ES-I3 (cell line): ENCODE measurements at regions not wholly inside any gene's neighbourhood (a gene's known extent, or its start where the extent isn't known, plus 50 kb on each side); places are given as distances from the start of the nearest gene placed in this dataset.
"Not testable (repeated sequence)": the region's sequence is repeated elsewhere in the genome, so short reads cannot be mapped to it uniquely, and the experiment has no call there.

ENCODE experiments used
- H3K36me3 ChIP-seq: 2 replicates; pipeline ENCODE4 v1.6.1; 2013; ENCODE audit warnings: mild to moderate bottlenecking, low read length, control low read depth, moderate library complexity; ENCODE audit not compliant: insufficient read depth
- H3K4me1 ChIP-seq: 2 replicates; pipeline ENCODE4 v1.6.1; 2013; ENCODE audit warnings: mild to moderate bottlenecking, control low read depth, low read length; ENCODE audit not compliant: insufficient read depth
- H3K9ac ChIP-seq: 2 replicates; pipeline ENCODE4 v1.6.1; 2013; ENCODE audit warnings: low read depth, mild to moderate bottlenecking, low read length, moderate library complexity
- H3K9me3 ChIP-seq: 2 replicates; pipeline ENCODE4 v1.6.1; 2013; ENCODE audit warnings: mild to moderate bottlenecking, low read length, moderate library complexity; ENCODE audit not compliant: control insufficient read depth, insufficient read depth

DNA sequence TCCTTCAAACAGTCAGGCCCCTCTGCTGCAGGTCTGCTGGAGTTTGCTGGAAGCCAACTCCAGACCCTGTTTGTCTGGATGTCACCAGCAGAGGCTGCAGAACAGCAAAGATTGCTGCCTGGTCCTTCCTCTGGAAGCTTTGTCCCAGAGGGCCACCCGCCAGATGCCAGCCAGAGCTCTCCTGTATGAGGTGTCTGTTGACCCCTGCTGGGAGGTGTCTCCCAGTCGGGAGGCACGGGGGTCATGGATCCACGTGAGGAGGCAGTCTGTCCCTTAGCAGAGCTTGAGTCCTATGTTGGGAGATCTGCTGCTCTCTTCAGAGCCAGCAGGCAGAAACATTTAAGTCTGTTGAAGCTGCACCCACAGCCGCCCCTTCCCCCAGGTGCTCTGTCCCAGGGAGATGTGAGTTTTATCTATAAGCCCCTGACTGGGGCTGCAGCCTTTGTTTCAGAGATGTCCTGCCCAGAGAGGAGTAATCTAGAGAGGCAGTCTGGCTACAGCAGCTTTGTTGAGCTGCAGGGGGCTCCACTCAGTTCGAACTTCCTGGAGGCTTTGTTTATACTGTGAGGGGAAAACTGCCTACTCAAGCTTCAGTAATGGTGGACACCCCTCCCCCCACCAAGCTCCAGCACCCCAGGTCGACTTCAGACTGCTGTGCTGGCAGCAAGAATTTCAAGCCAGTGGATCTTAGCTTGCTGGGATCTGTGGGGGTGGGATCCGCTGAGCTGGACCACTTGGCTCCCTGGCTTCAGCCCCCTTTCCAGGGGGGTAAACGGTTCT, 72.1 kb downstream of the OGFRL1 start:
- H3K4me1 ChIP-seq, H3K9me3 ChIP-seq, H3K9ac ChIP-seq, H3K36me3 ChIP-seq: not testable (repeated sequence)

DNA sequence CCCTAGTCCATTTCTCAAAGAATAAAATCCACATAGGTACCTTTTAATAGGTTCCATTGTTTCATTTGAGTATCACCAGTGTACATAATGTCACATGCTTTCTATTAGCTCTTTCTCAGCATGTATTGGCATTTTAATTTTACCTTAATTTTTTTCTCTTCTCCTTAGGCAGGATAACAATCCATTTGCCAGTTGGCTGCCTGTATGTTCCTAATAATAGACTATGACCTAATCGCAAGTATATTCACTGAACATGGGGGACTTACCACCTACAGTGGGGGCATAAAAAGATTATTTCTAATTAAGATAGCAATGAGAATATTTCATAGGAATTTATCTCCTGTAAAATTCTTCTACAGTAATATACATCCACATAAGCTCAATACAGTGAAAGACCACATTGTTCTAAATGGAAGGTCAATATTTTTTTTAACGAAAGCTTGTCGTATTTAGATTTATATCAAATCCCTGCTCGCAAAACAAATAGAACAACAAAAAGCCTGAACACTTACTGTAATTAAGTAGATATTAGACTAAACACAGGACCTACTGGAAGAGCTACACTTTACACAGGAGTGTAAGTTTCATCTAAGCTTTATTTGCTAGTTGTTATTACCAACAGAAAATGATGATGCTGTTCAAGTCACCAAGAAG, 76.4 kb downstream of the OGFRL1 start:
- H3K4me1 ChIP-seq = no peaks in the 10 kb centered on the region
- H3K9me3 ChIP-seq = 0 out of 2 replicates have a peak, but pooled peaks cover 3% of the 10 kb centered on the region
- H3K9ac ChIP-seq = no peak overlapping the region
- H3K36me3 ChIP-seq = no peaks in the 10 kb centered on the region

DNA sequence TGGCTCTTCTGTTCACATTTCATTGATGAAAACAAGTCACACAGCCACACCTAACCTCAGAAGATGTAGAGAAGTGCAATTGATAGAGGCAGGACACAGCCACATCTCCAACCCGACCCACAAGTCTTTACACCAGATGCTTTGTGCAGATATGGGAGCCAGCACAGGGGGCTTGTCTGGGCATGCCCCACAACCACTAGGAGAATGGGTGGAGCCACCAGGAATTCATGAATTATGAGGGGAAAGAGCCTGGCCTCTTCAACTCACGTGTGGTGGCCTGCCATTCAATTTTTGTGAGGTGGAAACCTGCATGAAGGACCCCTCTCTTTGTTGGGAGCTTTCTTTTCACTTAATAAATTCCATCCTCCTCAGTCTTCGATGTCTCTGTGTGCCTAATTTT, 79.1 kb downstream of the OGFRL1 start:
- Histone ChIP-seq H3K9me3 (0 out of 2 replicates have a peak, but pooled peaks cover 3% of the 10 kb centered on the region), H3K36me3 (no peaks in the 10 kb centered on the region), H3K4me1 (no peaks in the 10 kb centered on the region), H3K9ac (no peak overlapping the region)

DNA sequence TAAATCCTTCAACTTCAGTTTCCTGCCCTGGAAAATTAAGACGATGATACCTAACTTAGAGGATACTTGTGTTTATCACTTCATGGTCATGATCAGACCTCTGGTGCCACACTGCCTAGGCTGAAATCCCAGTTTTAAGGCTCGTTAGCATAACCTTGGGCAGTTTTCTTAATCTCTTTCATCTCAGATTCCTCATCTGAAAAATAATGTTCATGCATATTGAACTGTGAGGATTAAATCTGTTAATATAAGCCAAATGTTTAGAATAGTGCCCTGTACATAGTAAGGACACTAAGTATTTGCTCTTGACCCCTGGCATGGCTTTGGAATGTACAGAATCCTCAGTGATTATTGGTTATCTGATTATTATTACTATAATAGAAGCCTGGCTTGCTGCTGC, 79.7 kb downstream of the OGFRL1 start:
- Histone ChIP-seq H3K9ac (no peak overlapping the region), H3K4me1 (no peaks in the 10 kb centered on the region), H3K9me3 (0 out of 2 replicates have a peak, but pooled peaks cover 3% of the 10 kb centered on the region), H3K36me3 (no peaks in the 10 kb centered on the region)

DNA sequence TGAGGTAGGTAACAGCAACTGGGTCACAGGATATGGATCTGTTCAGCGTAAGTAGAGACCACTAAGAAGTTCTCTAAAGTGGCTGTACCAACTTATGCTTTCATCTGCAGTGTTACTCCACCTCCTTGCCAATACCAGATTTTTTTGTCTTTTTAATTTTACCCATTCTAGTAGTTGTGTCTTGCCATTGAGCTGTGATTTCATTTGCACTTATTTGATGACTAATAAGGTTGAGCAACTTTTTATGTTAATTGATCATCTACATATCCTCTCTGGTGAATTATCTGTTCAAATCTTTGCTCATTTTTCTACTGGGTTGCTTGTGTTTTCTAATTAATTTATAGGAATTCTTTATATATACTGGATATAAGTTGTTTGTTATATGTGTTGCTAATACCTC, 82.9 kb downstream of the OGFRL1 start:
- H3K36me3 ChIP-seq = no peaks in the 10 kb centered on the region
- no peaks in the 10 kb centered on the region for H3K9me3 ChIP-seq
- no peak overlapping the region for H3K9ac ChIP-seq
- H3K4me1 ChIP-seq = no peaks in the 10 kb centered on the region

DNA sequence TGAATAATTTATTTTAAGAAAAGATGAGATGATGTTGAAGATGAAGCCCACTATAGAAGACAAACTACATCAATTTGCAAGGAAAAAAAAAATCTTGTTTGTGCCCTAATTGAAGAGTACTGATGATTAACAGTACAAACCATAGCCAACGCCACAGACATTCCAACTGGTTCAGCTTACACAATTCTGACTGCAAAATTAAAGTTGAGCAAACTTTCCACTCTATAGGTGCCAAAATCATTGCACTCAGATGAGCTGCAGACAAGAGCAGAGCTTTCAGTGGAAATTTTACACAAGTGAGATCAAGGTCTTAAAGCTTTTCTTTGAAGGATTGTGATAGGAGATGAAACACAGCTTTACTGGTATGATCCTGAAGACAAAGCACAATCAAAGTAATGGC, 85.3 kb downstream of the OGFRL1 start:
- no peak overlapping the region for H3K9ac ChIP-seq
- no peaks in the 10 kb centered on the region for H3K4me1 ChIP-seq
- no peaks in the 10 kb centered on the region for H3K36me3 ChIP-seq
- no peaks in the 10 kb centered on the region for H3K9me3 ChIP-seq

DNA sequence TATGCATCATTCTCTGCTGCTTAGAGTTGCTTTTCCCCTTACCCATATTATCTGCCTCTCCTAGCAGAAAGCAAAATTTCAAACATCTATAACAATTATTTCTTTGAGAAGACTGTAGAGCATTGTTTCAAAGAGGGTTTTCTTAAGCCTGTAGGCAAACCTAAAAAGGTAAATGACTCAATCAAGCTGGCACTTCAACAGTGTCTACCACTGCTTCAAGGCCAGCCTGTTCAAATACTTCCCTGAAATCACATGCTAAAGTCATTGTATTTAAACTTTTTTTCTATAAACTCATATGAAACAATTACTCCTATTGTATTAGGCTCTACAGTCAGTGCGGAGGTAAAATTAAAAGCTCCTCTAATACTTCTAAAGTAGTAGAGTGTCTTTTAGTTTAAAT, 87.1 kb downstream of the OGFRL1 start:
- H3K9me3 ChIP-seq = no peaks in the 10 kb centered on the region
- H3K36me3 ChIP-seq = no peaks in the 10 kb centered on the region
- no peaks in the 10 kb centered on the region for H3K4me1 ChIP-seq
- no peak overlapping the region for H3K9ac ChIP-seq

DNA sequence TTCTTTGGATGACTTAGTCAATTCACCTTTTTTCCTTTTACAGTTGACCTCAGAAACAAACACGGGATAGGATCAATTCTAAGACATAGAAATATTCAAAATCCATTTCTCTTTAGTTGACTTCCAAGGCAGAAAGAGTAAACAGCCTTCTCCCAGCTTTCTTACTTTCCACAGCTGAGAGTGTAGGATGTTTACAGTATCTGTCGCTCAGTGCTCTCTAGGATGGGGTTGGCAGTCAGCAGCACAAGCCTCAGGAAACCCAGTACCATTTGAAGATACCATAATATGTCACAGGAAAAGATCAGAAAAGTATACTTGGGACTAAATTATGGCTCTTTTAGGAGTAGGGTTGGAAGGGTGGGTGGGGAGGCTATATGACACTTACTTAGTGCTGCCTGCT, 88.2 kb downstream of the OGFRL1 start:
- Histone ChIP-seq H3K9ac (no peak overlapping the region), H3K9me3 (no peaks in the 10 kb centered on the region), H3K4me1 (no peaks in the 10 kb centered on the region), H3K36me3 (no peaks in the 10 kb centered on the region)

DNA sequence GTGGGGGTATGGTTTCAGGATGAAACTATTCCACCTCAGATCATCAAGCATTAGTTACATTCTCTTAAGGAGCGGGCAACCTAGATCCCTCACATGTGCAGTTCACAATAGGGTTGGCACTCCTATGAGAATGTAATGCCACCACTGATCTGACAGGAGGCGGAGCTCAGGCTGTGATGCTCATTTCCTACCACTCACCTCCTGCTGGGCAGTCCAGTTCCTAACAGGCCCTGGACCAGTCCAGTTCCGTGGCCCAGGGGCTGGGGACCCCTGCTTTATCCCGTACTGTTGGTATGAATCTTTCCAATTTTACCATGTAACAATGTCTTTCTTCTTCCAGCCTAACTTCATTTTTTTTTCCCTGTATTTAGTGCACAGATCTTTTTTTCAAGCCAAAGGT, 94.9 kb downstream of the OGFRL1 start:
- Histone ChIP-seq H3K9me3 (no peaks in the 10 kb centered on the region), H3K4me1 (peaks cover 26% of the 10 kb centered on the region), H3K36me3 (no peaks in the 10 kb centered on the region), H3K9ac (no peak overlapping the region)

DNA sequence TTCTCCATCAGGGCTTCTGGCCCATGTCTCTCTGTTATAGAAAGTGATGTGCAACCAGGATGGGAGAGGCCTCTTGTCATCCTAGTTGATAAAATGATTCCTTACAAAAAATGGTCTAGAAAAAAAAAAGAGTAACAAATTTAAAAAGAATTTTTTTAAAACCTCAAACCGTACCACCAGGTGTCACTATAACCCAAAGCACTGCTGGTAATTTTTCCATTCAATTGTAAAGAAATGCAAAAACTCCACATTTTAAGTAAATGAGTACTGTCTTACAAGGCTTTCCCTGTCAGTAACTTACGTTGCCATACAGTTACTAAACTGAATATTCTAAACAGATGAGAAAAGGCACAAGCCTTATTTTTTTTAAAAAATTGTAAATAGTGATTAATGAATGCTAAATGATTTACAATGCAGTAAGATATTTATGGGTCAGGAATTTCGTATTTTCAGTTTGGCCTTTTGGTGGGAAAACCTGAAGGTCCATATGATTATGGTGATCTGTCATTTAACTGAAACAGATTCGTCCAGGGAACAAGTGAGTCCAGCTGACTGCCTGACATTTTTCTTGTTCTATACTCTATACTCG, 95.4 kb downstream of the OGFRL1 start:
- Histone ChIP-seq H3K4me1 (peaks cover 27% of the 10 kb centered on the region), H3K9ac (no peak overlapping the region), H3K9me3 (no peaks in the 10 kb centered on the region), H3K36me3 (no peaks in the 10 kb centered on the region)

DNA sequence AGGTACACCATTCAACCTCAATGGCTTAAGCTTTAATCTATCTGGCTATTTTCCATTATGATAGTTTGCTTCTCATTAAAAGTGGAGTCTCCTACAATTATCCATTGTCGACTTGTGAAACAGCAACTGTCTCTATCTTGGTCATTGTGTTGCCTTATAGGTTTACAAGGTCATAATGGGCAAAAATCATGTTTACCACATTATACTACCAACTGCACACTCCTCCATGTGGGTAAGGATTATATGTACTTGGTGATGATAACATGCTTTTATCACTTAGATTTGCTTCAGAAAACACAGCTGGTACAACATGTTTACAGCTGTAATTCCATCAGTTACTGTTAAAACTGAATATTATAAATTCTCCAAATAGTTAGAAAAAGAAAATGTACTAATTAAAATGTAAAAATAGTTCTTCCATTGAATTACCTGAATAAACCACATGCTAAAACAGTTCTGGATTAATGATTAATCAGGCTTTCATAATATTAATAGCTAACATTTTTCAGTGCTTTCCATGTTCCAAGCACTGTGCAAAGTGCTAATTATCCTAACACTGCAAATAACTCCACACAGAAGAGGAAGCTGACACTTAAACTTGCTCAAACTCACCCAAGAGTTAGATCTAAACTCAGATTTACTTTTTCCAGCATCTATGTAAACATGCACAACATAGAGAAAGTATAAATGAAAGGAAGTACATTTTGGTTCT, 96.7 kb downstream of the OGFRL1 start:
- H3K9me3 ChIP-seq = no peaks in the 10 kb centered on the region
- no peak overlapping the region for H3K9ac ChIP-seq
- no peaks in the 10 kb centered on the region for H3K36me3 ChIP-seq
- peaks cover 27% of the 10 kb centered on the region for H3K4me1 ChIP-seq

DNA sequence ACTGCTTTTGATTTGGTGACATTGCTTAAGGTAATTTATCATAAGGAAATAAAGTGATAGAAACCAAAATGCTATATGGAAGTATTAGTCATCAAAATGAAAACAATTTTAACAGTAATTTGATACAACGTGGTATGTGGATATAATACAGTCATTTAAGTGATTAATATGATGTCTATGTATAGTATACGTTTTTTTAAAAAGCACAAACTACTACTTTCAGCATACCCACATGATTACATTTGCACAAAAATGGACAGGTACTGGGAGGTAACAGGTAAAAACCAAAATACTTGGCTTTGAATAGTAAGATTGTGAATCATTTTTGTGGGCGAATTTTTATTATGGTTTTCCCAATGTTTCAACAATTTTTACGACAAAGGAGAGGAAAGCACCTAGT, 97.6 kb downstream of the OGFRL1 start:
- Histone ChIP-seq H3K9me3 (no peaks in the 10 kb centered on the region), H3K9ac (no peak overlapping the region), H3K4me1 (peaks cover 35% of the 10 kb centered on the region), H3K36me3 (no peaks in the 10 kb centered on the region)

DNA sequence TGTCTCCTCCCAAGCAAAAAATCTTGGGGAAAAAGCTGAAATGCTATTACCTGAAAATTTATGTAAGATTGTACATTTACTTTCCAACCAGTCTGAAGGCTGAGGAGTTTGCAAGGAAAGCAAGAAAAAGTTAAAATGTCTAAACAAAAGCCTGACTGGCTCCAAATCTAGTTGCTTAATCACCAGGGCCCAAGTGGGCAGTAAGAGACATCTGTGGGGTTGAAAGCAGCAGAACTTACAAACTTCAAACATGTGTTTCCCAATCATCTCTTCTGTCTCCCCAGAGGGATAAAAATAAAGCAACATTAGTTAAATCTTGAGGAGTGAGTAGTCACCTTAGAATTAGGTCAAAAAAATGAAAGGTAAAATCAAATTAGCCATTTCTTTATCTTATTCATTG, 98.6 kb downstream of the OGFRL1 start:
- Histone ChIP-seq H3K9me3 (no peaks in the 10 kb centered on the region), H3K4me1 (peaks cover 39% of the 10 kb centered on the region), H3K9ac (no peak overlapping the region), H3K36me3 (no peaks in the 10 kb centered on the region)

DNA sequence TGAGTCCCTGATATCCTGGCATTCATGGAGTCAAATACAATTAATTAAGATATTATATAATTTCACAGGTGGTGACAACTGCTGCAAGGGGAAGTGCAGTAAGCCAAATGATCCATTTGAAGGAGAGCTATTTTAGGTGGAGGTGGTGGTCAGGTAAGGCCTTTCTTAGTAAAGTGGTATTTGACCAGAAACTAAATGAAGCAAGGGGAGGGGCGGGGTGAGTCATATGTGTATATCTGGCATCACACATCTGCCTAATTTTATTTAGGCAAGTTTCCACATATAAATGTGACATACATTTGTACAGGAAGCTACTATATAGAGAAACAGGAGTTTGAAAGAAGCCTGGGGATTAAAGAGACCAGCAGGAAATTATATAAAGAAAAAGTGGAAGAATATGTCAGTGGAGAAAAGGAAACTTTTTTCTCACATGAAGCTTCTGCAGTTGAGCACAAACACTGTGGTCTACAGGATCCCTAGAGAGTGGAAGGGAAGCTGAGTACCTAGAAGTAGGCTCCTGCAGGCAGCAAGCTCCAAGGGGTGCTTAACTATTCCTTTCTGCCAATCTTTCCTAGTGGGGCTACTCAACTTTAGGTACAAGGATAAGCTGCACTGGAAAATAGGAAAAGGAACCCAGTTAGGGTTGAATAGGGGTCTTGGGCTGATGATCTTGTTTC, 99.6 kb downstream of the OGFRL1 start:
- Histone ChIP-seq H3K9me3 (no peaks in the 10 kb centered on the region), H3K9ac (no peak overlapping the region), H3K36me3 (no peaks in the 10 kb centered on the region), H3K4me1 (peaks cover 39% of the 10 kb centered on the region)
